ENCODE measurements at regions not wholly inside any gene's neighbourhood (a gene's known extent, or its start where the extent isn't known, plus 50 kb on each side); places are given as distances from the start of the nearest gene placed in this dataset.

DNA sequence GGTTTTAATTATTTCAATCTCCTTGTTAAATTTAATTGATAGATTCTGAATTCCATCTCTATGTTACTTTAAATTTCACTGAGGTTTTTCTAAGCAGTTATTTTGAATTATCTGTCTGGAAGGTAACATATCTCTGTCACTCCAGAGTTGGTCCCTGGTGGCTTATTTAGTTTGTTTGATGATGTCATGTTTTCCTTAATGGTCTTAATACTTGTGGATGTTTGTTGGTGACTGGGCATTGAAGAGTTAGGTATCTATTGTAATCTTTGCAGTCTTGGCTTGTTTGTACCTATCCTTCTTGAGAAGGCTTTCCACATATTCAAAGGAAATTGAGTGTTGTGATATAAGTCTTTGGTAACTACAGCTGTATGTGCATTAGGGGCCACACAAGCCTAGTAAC, 810.0 kb upstream of the NEGR1 start:
- Histone ChIP-seq H3K9me1 (replicated peaks; ENCODE audit: control insufficient read depth, extremely low read depth, insufficient read depth, low read length) (no peaks in the 10 kb centered on the region), H3K27me3 (ENCODE audit: control insufficient read depth in 2 of 2, insufficient read depth in 2 of 2, low read length in 2 of 2) (no peaks in the 10 kb centered on the region), H3K9ac (replicated peaks; ENCODE audit: extremely low read depth, insufficient read depth, low read length) (no peak overlapping the region), H3K36me3 (ENCODE audit: control insufficient read depth in 2 of 2, extremely low read depth in 1 of 2, insufficient read depth in 2 of 2, low read length in 2 of 2) (no peaks in the 10 kb centered on the region), H3K27ac (ENCODE audit: insufficient read depth, low read depth, low read length) (no peak overlapping the region), H3K4me3 (replicated peaks in 1 of 3; ENCODE audit: insufficient read depth in 1 of 3, low read depth in 1 of 3, low read length in 3 of 3) (no peak overlapping the region), H2AFZ (ENCODE audit: low read depth, low read length) (no peak overlapping the region), H3K9me3 (replicated peaks; ENCODE audit: control insufficient read depth, insufficient read depth, low read length) (no peaks in the 10 kb centered on the region), H4K20me1 (replicated peaks; ENCODE audit: control insufficient read depth, extremely low read depth, insufficient read depth, low read length) (no peaks in the 10 kb centered on the region), H3K4me1 (ENCODE audit: control insufficient read depth, extremely low read depth, insufficient read depth, low read length) (no peaks in the 10 kb centered on the region), H3K79me2 (ENCODE audit: control insufficient read depth, insufficient read depth, low read length) (no peaks in the 10 kb centered on the region), H3K4me2 (ENCODE audit: insufficient read depth, low read length) (no peak overlapping the region)
- TF ChIP-seq FOS (IDR thresholded peaks at IDR 0.05; ENCODE audit: borderline replicate concordance, insufficient read depth, low read length), result no peak
- TF ChIP-seq POLR2A (IDR thresholded peaks at IDR 0.05; ENCODE audit: low read depth, low read length), result no peak
- TF ChIP-seq, protein P1, sequence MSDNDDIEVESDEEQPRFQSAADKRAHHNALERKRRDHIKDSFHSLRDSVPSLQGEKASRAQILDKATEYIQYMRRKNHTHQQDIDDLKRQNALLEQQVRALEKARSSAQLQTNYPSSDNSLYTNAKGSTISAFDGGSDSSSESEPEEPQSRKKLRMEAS (IDR thresholded peaks at IDR 0.05; ENCODE audit: insufficient read depth, insufficient read length), result no peak
- TF ChIP-seq JUN (IDR thresholded peaks at IDR 0.05; ENCODE audit: borderline replicate concordance, insufficient read depth, insufficient read length, low read depth), result no peak
- ChIA-PET CTCF (no interaction called here), POLR2A (no interaction called here)
- no peak for DNase-seq (ENCODE audit: low read depth, low spot score)
- no TSS peak for BruUV-seq (replicated peaks)
- dilution Hi-C loops (cut with MboI; ENCODE audit: extremely low pct_ligation_motif_present, low sequenced_read_pairs), result no loop called here
- intact Hi-C loops (cut with micrococcal nuclease), result no loop called here
- no peak for FAIRE-seq

DNA sequence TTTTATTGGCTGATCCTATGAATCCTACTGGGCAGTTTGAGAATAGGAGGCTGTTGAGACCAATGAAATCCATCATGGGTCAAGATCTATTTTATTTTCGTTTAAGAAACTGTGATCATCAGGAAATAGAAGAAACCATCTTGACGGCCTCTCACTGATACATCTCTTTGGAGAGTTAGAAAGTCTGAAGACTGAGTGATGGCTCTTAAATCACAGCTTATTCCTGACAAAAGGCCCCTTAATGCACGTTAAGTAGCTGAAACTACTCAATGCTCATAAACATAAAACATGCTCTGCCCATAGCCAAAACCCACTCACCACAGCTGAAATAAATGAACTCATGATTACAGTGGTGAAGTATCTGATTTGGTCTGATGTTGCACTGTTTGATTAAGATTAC, 784.5 kb upstream of the NEGR1 start:
- no peak for FAIRE-seq

More for the DNA sequence above, 784.5 kb upstream of the NEGR1 start:
- no peaks in the 10 kb centered on the region for H4K20me1 ChIP-seq (replicated peaks; ENCODE audit: control insufficient read depth, extremely low read depth, insufficient read depth, low read length)
- no peaks in the 10 kb centered on the region for H3K4me1 ChIP-seq (ENCODE audit: control insufficient read depth, extremely low read depth, insufficient read depth, low read length)
- no peaks in the 10 kb centered on the region for H3K79me2 ChIP-seq (ENCODE audit: control insufficient read depth, insufficient read depth, low read length)
- DNase-seq (ENCODE audit: low read depth, low spot score), result no peak
- POLR2A ChIA-PET, result no interaction called here
- H3K27me3 ChIP-seq (ENCODE audit: control insufficient read depth in 2 of 2, insufficient read depth in 2 of 2, low read length in 2 of 2), result no peaks in the 10 kb centered on the region
- BruUV-seq (replicated peaks), result no TSS peak
- no peak overlapping the region for H3K27ac ChIP-seq (ENCODE audit: insufficient read depth, low read depth, low read length)
- H3K9me1 ChIP-seq (replicated peaks; ENCODE audit: control insufficient read depth, extremely low read depth, insufficient read depth, low read length), result no peaks in the 10 kb centered on the region
- no peaks in the 10 kb centered on the region for H3K9me3 ChIP-seq (replicated peaks; ENCODE audit: control insufficient read depth, insufficient read depth, low read length)
- H3K4me2 ChIP-seq (ENCODE audit: insufficient read depth, low read length), result no peak overlapping the region
- CTCF ChIA-PET, result no interaction called here
- TF ChIP-seq FOS (IDR thresholded peaks at IDR 0.05; ENCODE audit: borderline replicate concordance, insufficient read depth, low read length), result no peak
- no peak for TF ChIP-seq JUN (IDR thresholded peaks at IDR 0.05; ENCODE audit: borderline replicate concordance, insufficient read depth, insufficient read length, low read depth)
- no peak for TF ChIP-seq MYC (IDR thresholded peaks at IDR 0.05; ENCODE audit: low read depth, low read length)
- no peak for TF ChIP-seq POLR2AphosphoS5 (IDR thresholded peaks at IDR 0.05; ENCODE audit: insufficient read depth, low read depth, low read length)
- no peak overlapping the region for H3K4me3 ChIP-seq (replicated peaks in 1 of 3; ENCODE audit: insufficient read depth in 1 of 3, low read depth in 1 of 3, low read length in 3 of 3)
- dilution Hi-C loops (cut with MboI; ENCODE audit: extremely low pct_ligation_motif_present, low sequenced_read_pairs) (no loop called here), intact Hi-C loops (cut with micrococcal nuclease) (no loop called here)
- H2AFZ ChIP-seq (ENCODE audit: low read depth, low read length), result no peak overlapping the region
- H3K36me3 ChIP-seq (ENCODE audit: control insufficient read depth in 2 of 2, extremely low read depth in 1 of 2, insufficient read depth in 2 of 2, low read length in 2 of 2), result no peaks in the 10 kb centered on the region
- no peak overlapping the region for H3K9ac ChIP-seq (replicated peaks; ENCODE audit: extremely low read depth, insufficient read depth, low read length)

All from endothelial cell of umbilical vein (primary cell).